SK-N-SH treated with all-trans-retinoic acid at 6 μM for 48 hours (cell line): ENCODE measurements at regions not wholly inside any gene's neighbourhood (a gene's known extent, or its start where the extent isn't known, plus 50 kb on each side); places are given as distances from the start of the nearest gene placed in this dataset.
"Not testable (repeated sequence)": the region's sequence is repeated elsewhere in the genome, so short reads cannot be mapped to it uniquely, and the experiment has no call there.

Experiments
- ARNTL ChIP-seq: fragments of 450-650 bp; formaldehyde crosslinking; IDR thresholded peaks from 2 replicates; pipeline ENCODE4 v1.5.0; 2020; ENCODE audit warnings: low read depth, mild to moderate bottlenecking, moderate library complexity, borderline replicate concordance
- CSDC2 ChIP-seq: fragments of 250-450 bp; sonication (Bioruptor Pico); IDR thresholded peaks from 2 replicates; pipeline ENCODE4 v1.5.0; 2020; ENCODE audit warnings: mild to moderate bottlenecking, moderate library complexity
- RARB ChIP-seq: fragments of 250-450 bp; sonication (Bioruptor Pico); IDR thresholded peaks from 2 replicates; pipeline ENCODE4 v1.8.0; 2021; ENCODE audit warnings: mild to moderate bottlenecking, moderate library complexity
- ZFP3 ChIP-seq: fragments of 250-450 bp; sonication (Bioruptor Pico); IDR thresholded peaks from 2 replicates; pipeline ENCODE4 v1.5.0; 2020; ENCODE audit warnings: mild to moderate bottlenecking, moderate library complexity
- ZFP30 ChIP-seq: fragments of 450-650 bp; formaldehyde crosslinking; IDR thresholded peaks from 2 replicates; pipeline ENCODE4 v1.5.0; 2022; ENCODE audit warnings: mild to moderate bottlenecking, moderate library complexity
- ZNF565 ChIP-seq: fragments of 450-650 bp; formaldehyde crosslinking; conservative IDR thresholded peaks from 2 replicates; pipeline ENCODE4 v1.5.0; 2020; ENCODE audit warnings: low read depth, mild to moderate bottlenecking, moderate library complexity
- ZNF70 ChIP-seq: fragments of 450-650 bp; formaldehyde crosslinking; IDR thresholded peaks from 2 replicates; pipeline ENCODE4 v1.5.0; 2020; ENCODE audit warnings: mild to moderate bottlenecking, moderate library complexity
- TF ChIP-seq, protein P1 (sequence below): fragments of 250-450 bp; sonication (Bioruptor Pico); IDR thresholded peaks from 2 replicates; pipeline ENCODE4 v1.5.0; 2020; ENCODE audit warnings: mild to moderate bottlenecking, moderate library complexity
- TF ChIP-seq, protein P2 (sequence below): fragments of 250-450 bp; sonication (Bioruptor Pico); IDR thresholded peaks from 2 replicates; pipeline ENCODE4 v1.5.1; 2021; ENCODE audit warnings: mild to moderate bottlenecking, moderate library complexity
- TF ChIP-seq, protein P3 (sequence below): fragments of 250-450 bp; sonication (Bioruptor Pico); IDR thresholded peaks from 2 replicates; pipeline ENCODE4 v1.8.0; 2020; ENCODE audit warnings: mild to moderate bottlenecking, moderate library complexity, borderline replicate concordance
- TF ChIP-seq, protein P4 (sequence below): fragments of 250-450 bp; sonication (Bioruptor Pico); IDR thresholded peaks from 2 replicates; pipeline ENCODE4 v1.8.0; 2021; ENCODE audit warnings: low read depth, mild to moderate bottlenecking, moderate library complexity, borderline replicate concordance

DNA sequence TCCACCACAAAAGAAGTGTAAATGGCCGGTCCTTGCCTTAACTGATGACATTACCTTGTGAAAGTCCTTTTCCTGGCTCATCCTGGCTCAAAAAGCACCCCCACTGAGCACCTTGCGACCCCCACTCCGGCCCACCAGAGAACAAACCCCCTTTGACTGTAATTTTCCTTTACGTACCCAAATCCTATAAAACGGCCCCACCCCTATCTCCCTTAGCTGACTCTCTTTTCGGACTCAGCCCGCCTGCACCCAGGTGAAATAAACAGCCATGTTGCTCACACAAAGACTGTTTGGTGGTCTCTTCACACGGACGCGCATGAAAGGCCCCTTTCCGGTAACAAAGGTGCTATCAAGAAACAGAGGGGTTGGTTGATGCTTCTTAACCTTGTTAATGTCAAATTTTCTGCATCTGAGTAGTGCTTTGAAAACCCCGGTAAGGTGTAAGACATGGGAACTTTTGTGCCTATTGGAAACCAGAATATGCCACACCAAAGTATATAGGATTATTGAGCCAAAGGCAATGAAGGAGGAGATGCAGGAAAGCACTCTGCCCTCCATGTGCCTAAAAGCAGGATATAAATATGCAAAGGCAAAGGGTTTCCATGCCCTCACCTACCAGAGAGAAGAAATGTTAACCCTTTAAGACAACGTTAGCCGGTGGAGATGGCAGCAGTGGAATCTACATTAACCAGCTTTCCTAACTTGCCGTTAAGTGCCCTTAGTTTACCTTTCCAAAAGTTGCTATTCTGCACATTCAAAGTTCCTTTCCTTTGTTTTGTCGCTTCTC is 105.4 kb upstream of the LDB2 start:
- TF ChIP-seq, protein P1, sequence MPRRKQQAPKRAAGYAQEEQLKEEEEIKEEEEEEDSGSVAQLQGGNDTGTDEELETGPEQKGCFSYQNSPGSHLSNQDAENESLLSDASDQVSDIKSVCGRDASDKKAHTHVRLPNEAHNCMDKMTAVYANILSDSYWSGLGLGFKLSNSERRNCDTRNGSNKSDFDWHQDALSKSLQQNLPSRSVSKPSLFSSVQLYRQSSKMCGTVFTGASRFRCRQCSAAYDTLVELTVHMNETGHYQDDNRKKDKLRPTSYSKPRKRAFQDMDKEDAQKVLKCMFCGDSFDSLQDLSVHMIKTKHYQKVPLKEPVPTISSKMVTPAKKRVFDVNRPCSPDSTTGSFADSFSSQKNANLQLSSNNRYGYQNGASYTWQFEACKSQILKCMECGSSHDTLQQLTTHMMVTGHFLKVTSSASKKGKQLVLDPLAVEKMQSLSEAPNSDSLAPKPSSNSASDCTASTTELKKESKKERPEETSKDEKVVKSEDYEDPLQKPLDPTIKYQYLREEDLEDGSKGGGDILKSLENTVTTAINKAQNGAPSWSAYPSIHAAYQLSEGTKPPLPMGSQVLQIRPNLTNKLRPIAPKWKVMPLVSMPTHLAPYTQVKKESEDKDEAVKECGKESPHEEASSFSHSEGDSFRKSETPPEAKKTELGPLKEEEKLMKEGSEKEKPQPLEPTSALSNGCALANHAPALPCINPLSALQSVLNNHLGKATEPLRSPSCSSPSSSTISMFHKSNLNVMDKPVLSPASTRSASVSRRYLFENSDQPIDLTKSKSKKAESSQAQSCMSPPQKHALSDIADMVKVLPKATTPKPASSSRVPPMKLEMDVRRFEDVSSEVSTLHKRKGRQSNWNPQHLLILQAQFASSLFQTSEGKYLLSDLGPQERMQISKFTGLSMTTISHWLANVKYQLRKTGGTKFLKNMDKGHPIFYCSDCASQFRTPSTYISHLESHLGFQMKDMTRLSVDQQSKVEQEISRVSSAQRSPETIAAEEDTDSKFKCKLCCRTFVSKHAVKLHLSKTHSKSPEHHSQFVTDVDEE (CRISPR knock-in tag): not testable (repeated sequence)
- TF ChIP-seq, protein P2, sequence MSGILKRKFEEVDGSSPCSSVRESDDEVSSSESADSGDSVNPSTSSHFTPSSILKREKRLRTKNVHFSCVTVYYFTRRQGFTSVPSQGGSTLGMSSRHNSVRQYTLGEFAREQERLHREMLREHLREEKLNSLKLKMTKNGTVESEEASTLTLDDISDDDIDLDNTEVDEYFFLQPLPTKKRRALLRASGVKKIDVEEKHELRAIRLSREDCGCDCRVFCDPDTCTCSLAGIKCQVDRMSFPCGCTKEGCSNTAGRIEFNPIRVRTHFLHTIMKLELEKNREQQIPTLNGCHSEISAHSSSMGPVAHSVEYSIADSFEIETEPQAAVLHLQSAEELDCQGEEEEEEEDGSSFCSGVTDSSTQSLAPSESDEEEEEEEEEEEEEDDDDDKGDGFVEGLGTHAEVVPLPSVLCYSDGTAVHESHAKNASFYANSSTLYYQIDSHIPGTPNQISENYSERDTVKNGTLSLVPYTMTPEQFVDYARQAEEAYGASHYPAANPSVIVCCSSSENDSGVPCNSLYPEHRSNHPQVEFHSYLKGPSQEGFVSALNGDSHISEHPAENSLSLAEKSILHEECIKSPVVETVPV (CRISPR knock-in tag): not testable (repeated sequence)
- TF ChIP-seq ZNF70 (CRISPR knock-in tag); CSDC2 (CRISPR knock-in tag); ZFP30; RARB (CRISPR knock-in tag); ARNTL; ZNF565; ZFP3: not testable (repeated sequence)
- TF ChIP-seq, protein P3, sequence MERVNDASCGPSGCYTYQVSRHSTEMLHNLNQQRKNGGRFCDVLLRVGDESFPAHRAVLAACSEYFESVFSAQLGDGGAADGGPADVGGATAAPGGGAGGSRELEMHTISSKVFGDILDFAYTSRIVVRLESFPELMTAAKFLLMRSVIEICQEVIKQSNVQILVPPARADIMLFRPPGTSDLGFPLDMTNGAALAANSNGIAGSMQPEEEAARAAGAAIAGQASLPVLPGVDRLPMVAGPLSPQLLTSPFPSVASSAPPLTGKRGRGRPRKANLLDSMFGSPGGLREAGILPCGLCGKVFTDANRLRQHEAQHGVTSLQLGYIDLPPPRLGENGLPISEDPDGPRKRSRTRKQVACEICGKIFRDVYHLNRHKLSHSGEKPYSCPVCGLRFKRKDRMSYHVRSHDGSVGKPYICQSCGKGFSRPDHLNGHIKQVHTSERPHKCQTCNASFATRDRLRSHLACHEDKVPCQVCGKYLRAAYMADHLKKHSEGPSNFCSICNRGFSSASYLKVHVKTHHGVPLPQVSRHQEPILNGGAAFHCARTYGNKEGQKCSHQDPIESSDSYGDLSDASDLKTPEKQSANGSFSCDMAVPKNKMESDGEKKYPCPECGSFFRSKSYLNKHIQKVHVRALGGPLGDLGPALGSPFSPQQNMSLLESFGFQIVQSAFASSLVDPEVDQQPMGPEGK (CRISPR knock-in tag): not testable (repeated sequence)
- TF ChIP-seq, protein P4, sequence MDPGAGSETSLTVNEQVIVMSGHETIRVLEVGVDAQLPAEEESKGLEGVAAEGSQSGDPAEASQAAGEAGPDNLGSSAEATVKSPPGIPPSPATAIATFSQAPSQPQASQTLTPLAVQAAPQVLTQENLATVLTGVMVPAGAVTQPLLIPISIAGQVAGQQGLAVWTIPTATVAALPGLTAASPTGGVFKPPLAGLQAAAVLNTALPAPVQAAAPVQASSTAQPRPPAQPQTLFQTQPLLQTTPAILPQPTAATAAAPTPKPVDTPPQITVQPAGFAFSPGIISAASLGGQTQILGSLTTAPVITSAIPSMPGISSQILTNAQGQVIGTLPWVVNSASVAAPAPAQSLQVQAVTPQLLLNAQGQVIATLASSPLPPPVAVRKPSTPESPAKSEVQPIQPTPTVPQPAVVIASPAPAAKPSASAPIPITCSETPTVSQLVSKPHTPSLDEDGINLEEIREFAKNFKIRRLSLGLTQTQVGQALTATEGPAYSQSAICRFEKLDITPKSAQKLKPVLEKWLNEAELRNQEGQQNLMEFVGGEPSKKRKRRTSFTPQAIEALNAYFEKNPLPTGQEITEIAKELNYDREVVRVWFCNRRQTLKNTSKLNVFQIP (CRISPR knock-in tag): not testable (repeated sequence)
